ENCODE measurements at regions not wholly inside any gene's neighbourhood (a gene's known extent, or its start where the extent isn't known, plus 50 kb on each side); places are given as distances from the start of the nearest gene placed in this dataset.
"Not testable (repeated sequence)": the region's sequence is repeated elsewhere in the genome, so short reads cannot be mapped to it uniquely, and the experiment has no call there.

DNA sequence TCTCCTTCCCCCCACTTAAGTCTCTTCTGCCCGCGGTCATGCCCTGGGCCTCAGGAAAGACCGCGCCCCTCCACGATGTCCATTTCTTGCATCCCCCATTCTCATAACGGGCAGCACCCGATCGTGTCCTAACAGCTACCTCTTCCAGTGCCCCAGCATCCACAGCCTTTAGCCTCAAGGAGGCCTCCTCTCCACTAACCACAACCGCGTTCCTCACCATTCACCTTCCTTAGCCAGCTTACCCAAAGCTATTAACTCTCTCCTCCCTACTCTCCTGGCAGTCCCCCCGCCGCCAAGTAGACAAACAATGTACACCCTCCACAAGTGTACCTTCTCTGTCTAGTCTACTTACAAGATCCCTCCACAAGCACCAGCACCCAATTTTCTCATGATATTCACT lies 58.6 kb upstream of the PAGE5 start:
- Histone ChIP-seq H3K4me3 (peak overlapping the region; percentile 89), H3K36me3 (ENCODE audit: insufficient read depth, low read length) (peaks cover 3% of the 10 kb centered on the region; the same call in 1 of the 2 replicates), H3K9ac (ENCODE audit: insufficient read length) (peak overlapping the region; percentile 80), H3K27ac (no peak overlapping the region), H3K9me3 (ENCODE audit: low read depth, low read length) (no peaks in the 10 kb centered on the region)
- DNase-seq (ENCODE audit: low read depth, low spot score) = no peak
- TF ChIP-seq EZH2 (IDR thresholded peaks at IDR 0.05) (no peak), FOXP2 (optimal IDR thresholded peaks at IDR 0.05; ENCODE audit: control extremely low read depth, extremely low read length, insufficient read depth) (no peak)

DNA sequence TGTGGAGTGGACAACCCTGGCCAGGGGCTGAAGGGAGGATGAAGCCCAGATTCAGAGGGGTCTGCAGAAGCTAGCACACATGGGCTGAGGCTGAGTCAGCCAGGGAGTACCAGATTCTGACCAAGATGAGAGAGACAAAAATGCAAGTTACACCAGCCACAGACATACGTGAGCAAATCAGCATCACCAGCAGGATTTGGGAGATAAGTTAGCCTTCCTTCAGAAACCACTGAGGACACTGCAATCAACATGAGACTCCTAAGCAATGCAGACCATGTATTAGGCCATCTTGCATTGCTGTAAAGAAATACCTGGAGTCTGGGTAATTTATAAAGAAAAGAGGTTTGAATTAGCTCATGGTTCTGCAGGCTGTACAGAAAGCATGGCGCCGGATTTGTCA lies 57.0 kb upstream of the PAGE5 start:
- no peak for DNase-seq (ENCODE audit: low read depth, low spot score)

DNA sequence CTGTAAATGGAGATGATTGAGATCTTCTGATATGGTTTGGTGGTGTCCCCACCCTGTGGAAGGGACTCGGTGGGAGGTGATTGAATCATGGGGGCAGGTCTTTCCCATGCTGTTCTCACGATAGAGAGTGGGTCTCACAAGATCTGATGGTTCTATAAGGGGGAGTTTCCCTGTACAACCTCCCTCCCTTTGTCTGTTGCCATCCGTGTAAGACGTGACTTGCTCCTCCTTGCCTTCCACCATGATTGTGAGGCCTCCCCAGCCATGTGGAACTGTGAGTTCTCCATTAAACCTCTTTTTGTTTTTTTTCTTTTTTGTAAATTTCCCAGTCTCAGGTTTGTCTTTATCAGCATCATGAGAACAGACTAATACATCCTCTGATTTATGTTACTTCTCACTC lies 55.1 kb upstream of the PAGE5 start:
- not testable (repeated sequence) for H3K36me3 ChIP-seq (ENCODE audit: insufficient read depth, low read length); H3K9me3 ChIP-seq (ENCODE audit: low read depth, low read length); H3K9ac ChIP-seq (ENCODE audit: insufficient read length); H3K27ac ChIP-seq; H3K4me3 ChIP-seq; DNase-seq (ENCODE audit: low read depth, low spot score)

More for the DNA sequence above, 57.0 kb upstream of the PAGE5 start:
- Histone ChIP-seq H3K36me3 (ENCODE audit: insufficient read depth, low read length) (no peaks in the 10 kb centered on the region), H3K9ac (ENCODE audit: insufficient read length) (no peak overlapping the region), H3K27ac (no peak overlapping the region), H3K4me3 (no peak overlapping the region), H3K9me3 (ENCODE audit: low read depth, low read length) (no peaks in the 10 kb centered on the region)
- TF ChIP-seq POLR2AphosphoS5 (IDR thresholded peaks at IDR 0.05; ENCODE audit: borderline replicate concordance, low read depth, low read length) = no peak
- no peak for TF ChIP-seq FOXP2 (optimal IDR thresholded peaks at IDR 0.05; ENCODE audit: control extremely low read depth, extremely low read length, insufficient read depth)
- no peak for TF ChIP-seq EZH2 (IDR thresholded peaks at IDR 0.05)

- DNase-seq (ENCODE audit: low read depth, low spot score) = no peak
- no peak for TF ChIP-seq POLR2AphosphoS5 (IDR thresholded peaks at IDR 0.05; ENCODE audit: borderline replicate concordance, low read depth, low read length)
- TF ChIP-seq FOXP2 (optimal IDR thresholded peaks at IDR 0.05; ENCODE audit: control extremely low read depth, extremely low read length, insufficient read depth) = no peak
- TF ChIP-seq EZH2 (IDR thresholded peaks at IDR 0.05) = no peak
- Histone ChIP-seq H3K9ac (ENCODE audit: insufficient read length) (no peak overlapping the region), H3K4me3 (no peak overlapping the region), H3K36me3 (ENCODE audit: insufficient read depth, low read length) (no peaks in the 10 kb centered on the region), H3K9me3 (ENCODE audit: low read depth, low read length) (no peaks in the 10 kb centered on the region), H3K27ac (no peak overlapping the region)
Observed at GRCh38 chrX:55167124-55167803, 52.9 kb upstream of the PAGE5 start.

DNA sequence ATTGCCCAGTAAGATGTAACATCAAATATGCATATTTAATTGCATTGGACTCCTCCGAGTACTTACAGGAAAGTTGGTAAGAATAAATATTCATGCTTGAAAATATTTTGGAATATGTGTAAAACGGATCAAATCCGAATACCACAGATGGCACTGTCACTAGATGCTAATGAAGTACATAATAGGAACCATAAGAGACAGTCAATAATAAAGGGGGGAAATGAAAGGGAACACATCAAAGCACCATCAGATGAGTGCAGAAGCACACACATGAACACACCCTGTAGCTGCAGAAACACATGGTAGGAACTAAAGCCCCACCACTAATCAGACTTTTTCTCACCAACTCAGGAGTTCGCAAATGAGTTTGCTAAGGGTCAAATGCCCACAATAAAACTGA lies 52.2 kb upstream of the PAGE5 start:
- H3K9me3 ChIP-seq (ENCODE audit: low read depth, low read length) = no peaks in the 10 kb centered on the region
- DNase-seq (ENCODE audit: low read depth, low spot score) = no peak
- H3K27ac ChIP-seq = no peak overlapping the region
- H3K4me3 ChIP-seq = no peak overlapping the region
- no peak overlapping the region for H3K9ac ChIP-seq (ENCODE audit: insufficient read length)
- TF ChIP-seq FOXP2 (optimal IDR thresholded peaks at IDR 0.05; ENCODE audit: control extremely low read depth, extremely low read length, insufficient read depth) (no peak), POLR2AphosphoS5 (IDR thresholded peaks at IDR 0.05; ENCODE audit: borderline replicate concordance, low read depth, low read length) (no peak), EZH2 (IDR thresholded peaks at IDR 0.05) (no peak)
- no peaks in the 10 kb centered on the region for H3K36me3 ChIP-seq (ENCODE audit: insufficient read depth, low read length)

GRCh38 chrX:55169782-55170181 lies 50.4 kb upstream of the PAGE5 start:
- H3K4me3 ChIP-seq = no peak overlapping the region
- DNase-seq (ENCODE audit: low read depth, low spot score) = no peak
- no peak overlapping the region for H3K27ac ChIP-seq
- TF ChIP-seq POLR2AphosphoS5 (IDR thresholded peaks at IDR 0.05; ENCODE audit: borderline replicate concordance, low read depth, low read length) (no peak), EZH2 (IDR thresholded peaks at IDR 0.05) (no peak), FOXP2 (optimal IDR thresholded peaks at IDR 0.05; ENCODE audit: control extremely low read depth, extremely low read length, insufficient read depth) (no peak)
- H3K9ac ChIP-seq (ENCODE audit: insufficient read length) = no peak overlapping the region
- H3K9me3 ChIP-seq (ENCODE audit: low read depth, low read length) = no peaks in the 10 kb centered on the region
- H3K36me3 ChIP-seq (ENCODE audit: insufficient read depth, low read length) = no peaks in the 10 kb centered on the region
